ENCODE measurements at regions not wholly inside any gene's neighbourhood (a gene's known extent, or its start where the extent isn't known, plus 50 kb on each side); places are given as distances from the start of the nearest gene placed in this dataset.

DNA sequence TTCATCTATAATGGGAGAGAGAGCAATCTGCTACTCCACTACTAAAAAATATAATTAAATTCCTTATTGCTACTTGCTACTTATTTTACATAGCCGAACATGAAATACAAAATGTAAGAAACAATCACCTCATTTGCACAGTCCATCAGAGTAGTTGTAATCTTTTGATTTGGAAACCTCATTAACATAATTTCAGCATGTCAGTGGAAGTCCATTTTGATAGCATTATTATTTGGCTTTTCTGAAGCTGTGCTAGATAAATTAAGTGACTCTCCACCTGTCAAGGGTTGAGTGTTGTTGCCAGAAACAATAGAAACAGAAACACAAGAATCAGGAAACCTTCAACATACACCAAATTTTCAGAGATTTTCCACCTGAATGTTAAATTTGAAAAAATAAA lies 250.0 kb downstream of the RFPL4B start:
- Histone ChIP-seq H3K27me3 (ENCODE audit: insufficient read depth, low read length) (no peaks in the 10 kb centered on the region), H3K4me2 (ENCODE audit: low read length) (no peak overlapping the region), H3K36me3 (ENCODE audit: insufficient read depth, low read length) (no peaks in the 10 kb centered on the region), H2AFZ (ENCODE audit: low read length) (no peak overlapping the region), H3K9me2 (ENCODE audit: low read depth, low read length) (peaks cover 2% of the 10 kb centered on the region; the same call in 1 of the 2 replicates), H4K20me1 (ENCODE audit: insufficient read depth, low read length) (no peaks in the 10 kb centered on the region), H3K4me1 (ENCODE audit: insufficient read depth, low read length, severe bottlenecking) (no peaks in the 10 kb centered on the region), H3K27ac (ENCODE audit: low read depth, low read length, poor library complexity, severe bottlenecking) (no peak overlapping the region), H3F3A (ENCODE audit: insufficient read depth, low read length) (no peaks in the 10 kb centered on the region), H3K9me3 (ENCODE audit: low read length) (no peaks in the 10 kb centered on the region), H3K9ac (ENCODE audit: low read length) (no peak overlapping the region), H3K79me2 (ENCODE audit: insufficient read depth, low read length) (no peaks in the 10 kb centered on the region), H3K4me3 (ENCODE audit: low read depth, low read length, poor library complexity, severe bottlenecking) (no peak overlapping the region)
- TF ChIP-seq, protein P1, sequence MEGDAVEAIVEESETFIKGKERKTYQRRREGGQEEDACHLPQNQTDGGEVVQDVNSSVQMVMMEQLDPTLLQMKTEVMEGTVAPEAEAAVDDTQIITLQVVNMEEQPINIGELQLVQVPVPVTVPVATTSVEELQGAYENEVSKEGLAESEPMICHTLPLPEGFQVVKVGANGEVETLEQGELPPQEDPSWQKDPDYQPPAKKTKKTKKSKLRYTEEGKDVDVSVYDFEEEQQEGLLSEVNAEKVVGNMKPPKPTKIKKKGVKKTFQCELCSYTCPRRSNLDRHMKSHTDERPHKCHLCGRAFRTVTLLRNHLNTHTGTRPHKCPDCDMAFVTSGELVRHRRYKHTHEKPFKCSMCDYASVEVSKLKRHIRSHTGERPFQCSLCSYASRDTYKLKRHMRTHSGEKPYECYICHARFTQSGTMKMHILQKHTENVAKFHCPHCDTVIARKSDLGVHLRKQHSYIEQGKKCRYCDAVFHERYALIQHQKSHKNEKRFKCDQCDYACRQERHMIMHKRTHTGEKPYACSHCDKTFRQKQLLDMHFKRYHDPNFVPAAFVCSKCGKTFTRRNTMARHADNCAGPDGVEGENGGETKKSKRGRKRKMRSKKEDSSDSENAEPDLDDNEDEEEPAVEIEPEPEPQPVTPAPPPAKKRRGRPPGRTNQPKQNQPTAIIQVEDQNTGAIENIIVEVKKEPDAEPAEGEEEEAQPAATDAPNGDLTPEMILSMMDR (IDR thresholded peaks at IDR 0.05; ENCODE audit: low read length): no peak
- no peak for TF ChIP-seq EZH2 (IDR thresholded peaks at IDR 0.05; ENCODE audit: borderline replicate concordance, low read length)

DNA sequence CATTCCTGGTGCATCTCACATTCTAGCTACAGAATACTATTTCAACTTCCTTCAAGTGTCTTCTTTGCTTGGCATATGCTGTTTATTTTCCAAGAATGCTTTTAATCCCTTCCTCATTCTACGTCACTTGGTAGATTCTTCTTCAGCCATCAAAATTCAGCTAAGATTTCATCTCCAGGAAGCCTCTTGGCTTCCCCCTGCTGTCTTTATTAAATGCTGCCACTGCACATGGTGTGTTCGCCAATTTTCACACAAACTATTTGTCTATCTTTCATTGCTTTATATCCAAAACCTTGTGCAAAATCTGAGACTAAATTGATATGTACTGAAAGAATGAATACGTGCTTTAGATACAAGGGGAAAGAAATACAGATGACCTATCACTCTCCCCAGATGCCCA lies 253.0 kb downstream of the RFPL4B start:
- no peak overlapping the region for H3K27ac ChIP-seq (ENCODE audit: low read depth, low read length, poor library complexity, severe bottlenecking)
- H3K27me3 ChIP-seq (ENCODE audit: insufficient read depth, low read length): no peaks in the 10 kb centered on the region
- H3K9me2 ChIP-seq (ENCODE audit: low read depth, low read length): peaks cover 2% of the 10 kb centered on the region; the same call in 1 of the 2 replicates
- TF ChIP-seq, protein P1 (IDR thresholded peaks at IDR 0.05; ENCODE audit: low read length): no peak
- TF ChIP-seq EZH2 (IDR thresholded peaks at IDR 0.05; ENCODE audit: borderline replicate concordance, low read length): no peak
- H3K4me1 ChIP-seq (ENCODE audit: insufficient read depth, low read length, severe bottlenecking): no peaks in the 10 kb centered on the region
- H3K4me3 ChIP-seq (ENCODE audit: low read depth, low read length, poor library complexity, severe bottlenecking): no peak overlapping the region
- no peaks in the 10 kb centered on the region for H3F3A ChIP-seq (ENCODE audit: insufficient read depth, low read length)
- H3K79me2 ChIP-seq (ENCODE audit: insufficient read depth, low read length): no peaks in the 10 kb centered on the region
- H3K36me3 ChIP-seq (ENCODE audit: insufficient read depth, low read length): no peaks in the 10 kb centered on the region
- H3K9ac ChIP-seq (ENCODE audit: low read length): no peak overlapping the region
- no peak overlapping the region for H3K4me2 ChIP-seq (ENCODE audit: low read length)
- no peaks in the 10 kb centered on the region for H4K20me1 ChIP-seq (ENCODE audit: insufficient read depth, low read length)
- no peaks in the 10 kb centered on the region for H3K9me3 ChIP-seq (ENCODE audit: low read length)
- H2AFZ ChIP-seq (ENCODE audit: low read length): no peak overlapping the region

DNA sequence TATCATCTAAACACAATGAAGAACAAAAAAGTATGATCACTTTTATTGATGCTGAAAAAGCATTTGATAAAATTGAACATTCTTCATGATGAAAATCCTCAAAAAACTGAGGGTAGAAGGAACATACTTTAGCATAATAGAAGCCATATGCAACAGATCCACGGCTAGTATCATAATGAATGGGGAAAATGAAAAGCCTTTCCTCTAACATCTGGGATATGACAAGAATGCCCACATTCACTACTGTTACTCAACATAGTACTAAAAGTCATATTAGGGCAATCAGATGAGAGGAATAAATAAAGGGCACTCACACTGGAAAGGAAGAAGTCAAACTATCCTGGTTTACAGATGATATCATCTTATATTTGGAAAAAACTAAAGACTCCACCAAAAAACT lies 256.6 kb downstream of the RFPL4B start:
- Histone ChIP-seq H3K4me2 (ENCODE audit: low read length) (no peak overlapping the region), H3K36me3 (ENCODE audit: insufficient read depth, low read length) (no peaks in the 10 kb centered on the region), H2AFZ (ENCODE audit: low read length) (no peak overlapping the region), H3K27ac (ENCODE audit: low read depth, low read length, poor library complexity, severe bottlenecking) (no peak overlapping the region), H3K9me3 (ENCODE audit: low read length) (no peaks in the 10 kb centered on the region), H3F3A (ENCODE audit: insufficient read depth, low read length) (no peaks in the 10 kb centered on the region), H3K4me1 (ENCODE audit: insufficient read depth, low read length, severe bottlenecking) (no peaks in the 10 kb centered on the region), H3K79me2 (ENCODE audit: insufficient read depth, low read length) (no peaks in the 10 kb centered on the region), H3K27me3 (ENCODE audit: insufficient read depth, low read length) (no peaks in the 10 kb centered on the region), H4K20me1 (ENCODE audit: insufficient read depth, low read length) (no peaks in the 10 kb centered on the region), H3K9ac (ENCODE audit: low read length) (no peak overlapping the region), H3K9me2 (ENCODE audit: low read depth, low read length) (no peaks in the 10 kb centered on the region), H3K4me3 (ENCODE audit: low read depth, low read length, poor library complexity, severe bottlenecking) (no peak overlapping the region)
- TF ChIP-seq EZH2 (IDR thresholded peaks at IDR 0.05; ENCODE audit: borderline replicate concordance, low read length): no peak
- TF ChIP-seq, protein P1 (IDR thresholded peaks at IDR 0.05; ENCODE audit: low read length): no peak
